Stimulated activated CD4-positive, alpha-beta T cell treated with anti-CD3 and anti-CD28 coated beads, Interleukin-1b, Interleukin-23, amount 100 ng/mL, for 48 hours (primary cell): ENCODE measurements at regions not wholly inside any gene's neighbourhood (a gene's known extent, or its start where the extent isn't known, plus 50 kb on each side); places are given as distances from the start of the nearest gene placed in this dataset.
A peak's percentile ranks its signal among the peaks of the same experiment; 100 is the strongest.

Experiments
- DNase-seq: peaks from one replicate; pipeline ENCODE4 v3.0.0-alpha.2; 2020

DNA sequence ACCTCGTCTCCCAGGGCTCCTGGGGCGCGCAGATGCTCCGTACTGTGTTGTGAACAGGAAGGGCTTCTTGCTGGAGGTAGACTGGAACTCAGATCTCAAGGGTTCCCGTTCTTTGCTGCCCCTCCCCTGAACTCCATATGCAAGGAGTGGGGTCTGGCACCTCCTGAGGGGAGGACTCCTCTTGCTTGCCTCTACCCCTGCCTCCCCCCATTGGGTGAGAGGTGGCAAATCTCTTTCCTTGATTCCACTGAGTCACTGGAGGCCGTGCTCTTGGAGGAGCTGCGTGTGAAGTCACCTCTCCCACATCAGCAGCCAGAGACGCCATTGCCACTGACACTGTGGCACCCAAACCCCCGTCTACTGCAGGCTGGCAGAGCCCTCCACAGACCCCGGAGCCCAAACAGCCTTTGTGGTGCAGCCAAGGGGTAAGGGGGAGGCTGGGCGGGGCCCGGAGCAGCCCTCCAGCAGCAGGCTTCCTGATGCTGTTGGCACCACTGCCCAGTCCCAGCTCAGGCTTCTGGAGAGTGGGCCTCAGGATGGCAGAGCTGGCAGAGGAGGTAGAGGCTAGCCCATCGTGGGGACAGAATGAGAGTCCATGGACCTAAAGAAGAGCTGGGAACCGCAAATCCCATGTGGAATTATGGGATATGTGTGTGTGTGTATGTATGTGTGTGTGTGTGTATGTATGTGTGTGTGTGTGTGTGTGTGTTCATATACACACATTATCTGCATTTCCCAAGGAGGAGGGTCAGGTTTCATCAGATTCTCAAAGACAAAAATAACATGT lies 104.9 kb upstream of the RUNX3 start:
- DNase-seq = no peak

DNA sequence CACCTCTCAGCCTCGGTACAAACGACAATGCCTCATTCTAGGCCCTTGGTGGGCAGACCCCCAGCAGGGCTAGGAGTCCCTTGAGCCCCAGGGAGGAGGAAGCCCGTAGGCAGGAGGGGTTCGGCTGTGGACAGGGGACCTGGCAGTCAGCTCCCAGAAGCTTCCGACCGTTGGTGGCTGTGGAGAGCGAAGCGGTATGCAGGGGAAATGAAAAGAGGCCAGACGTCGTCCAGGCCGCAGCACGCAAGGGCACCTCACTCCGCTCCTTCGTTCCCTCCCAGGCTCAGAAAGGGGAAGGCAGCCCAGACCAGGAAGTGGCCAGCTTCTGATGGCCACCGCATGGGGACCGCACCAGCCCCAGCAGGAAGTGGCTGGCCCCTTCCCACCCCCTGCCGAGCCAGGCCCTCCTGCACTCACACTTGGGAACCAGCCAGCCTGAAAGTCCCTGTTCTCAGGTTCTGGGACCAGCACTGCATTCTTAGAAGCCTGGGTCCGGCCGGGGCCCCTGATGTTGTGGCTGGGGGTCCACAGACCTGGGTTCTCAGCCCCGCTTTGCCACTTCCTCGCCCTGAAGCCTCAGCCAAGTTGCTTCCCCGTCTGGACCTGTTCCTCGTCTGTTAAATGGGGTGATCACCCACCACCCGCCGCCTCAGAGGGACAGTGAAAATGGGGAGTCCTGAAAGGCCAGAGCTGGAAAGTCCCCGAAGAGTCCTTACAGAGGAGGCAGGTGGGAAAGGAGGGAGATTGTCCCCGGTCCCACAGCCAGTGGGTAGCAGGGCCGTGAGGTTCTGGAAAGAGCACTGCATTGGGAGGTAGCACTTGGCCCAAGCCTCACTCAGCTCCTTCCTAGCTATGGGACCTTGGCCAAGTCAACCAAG lies 104.0 kb upstream of the RUNX3 start:
- DNase-seq = no peak

DNA sequence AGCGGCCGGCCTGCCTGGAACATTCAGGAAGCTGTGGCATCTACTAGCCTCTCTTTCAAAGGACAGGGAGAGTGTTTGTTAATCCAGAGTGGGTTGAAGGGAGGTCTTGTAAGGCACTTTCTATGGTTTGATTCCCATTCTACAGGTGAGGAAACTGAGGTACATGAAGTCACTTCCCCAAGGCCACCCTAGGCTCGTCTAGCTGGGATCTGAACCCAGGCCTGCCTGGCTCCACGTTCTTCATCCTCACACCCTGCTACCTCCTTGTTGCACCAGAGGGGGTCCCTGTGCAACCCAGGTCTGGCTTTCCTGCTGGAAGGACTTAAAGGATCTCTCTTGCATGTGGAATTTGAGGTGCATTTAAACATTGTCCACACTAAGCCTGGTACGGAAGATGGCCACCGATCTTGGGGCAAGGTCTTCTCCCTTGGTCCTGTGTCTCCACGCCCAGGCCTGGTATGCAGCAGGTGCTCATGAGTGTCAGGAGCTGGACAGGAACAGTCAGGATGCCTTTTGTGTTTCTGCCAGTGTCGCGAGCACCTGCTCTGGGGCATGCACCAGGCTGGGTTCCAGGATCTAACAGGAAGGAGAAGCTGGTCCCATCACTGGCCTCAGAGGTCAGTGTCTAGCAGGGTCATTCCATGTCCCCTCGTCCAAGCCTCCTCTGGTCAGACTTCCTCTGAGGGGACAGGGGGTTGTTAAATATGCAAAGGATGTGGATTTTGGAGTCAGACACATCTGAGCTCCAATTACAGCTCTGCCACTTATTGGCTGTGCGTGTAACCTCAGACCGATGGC lies 103.2 kb upstream of the RUNX3 start:
- DNase-seq = no peak

DNA sequence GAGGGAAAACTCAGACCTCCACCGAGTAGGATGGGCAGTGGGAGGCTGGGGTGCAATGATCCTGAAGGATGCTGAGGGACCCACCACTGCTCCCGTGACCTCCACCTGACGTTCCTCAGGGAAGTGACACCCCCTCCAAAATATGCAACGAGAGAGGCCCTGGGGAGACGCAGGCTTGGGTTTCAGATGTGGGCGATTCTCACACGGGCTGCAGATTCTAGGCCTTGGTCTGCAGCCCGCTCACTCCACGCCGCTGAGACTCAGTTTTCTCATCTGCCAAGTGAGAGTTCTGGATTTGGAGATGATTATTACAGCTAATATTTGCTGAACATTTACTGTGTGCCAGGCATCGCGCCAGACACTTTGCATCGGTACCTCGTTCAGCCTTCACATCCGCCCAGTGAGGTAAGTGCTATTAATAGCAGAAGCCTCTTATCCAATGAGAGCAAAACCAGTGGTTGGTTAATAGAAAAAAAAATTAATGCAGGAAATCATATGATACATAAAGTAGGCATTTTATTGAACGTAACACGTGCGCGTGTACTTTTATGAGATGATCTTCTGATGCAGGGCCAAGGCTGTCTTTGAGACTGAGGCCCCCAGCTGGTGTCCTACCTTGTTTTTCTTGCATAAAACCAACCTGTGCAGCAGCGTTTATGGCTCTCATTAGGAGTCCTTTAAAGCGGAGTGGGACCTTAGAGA lies 102.0 kb upstream of the RUNX3 start:
- DNase-seq = peak; percentile 44

DNA sequence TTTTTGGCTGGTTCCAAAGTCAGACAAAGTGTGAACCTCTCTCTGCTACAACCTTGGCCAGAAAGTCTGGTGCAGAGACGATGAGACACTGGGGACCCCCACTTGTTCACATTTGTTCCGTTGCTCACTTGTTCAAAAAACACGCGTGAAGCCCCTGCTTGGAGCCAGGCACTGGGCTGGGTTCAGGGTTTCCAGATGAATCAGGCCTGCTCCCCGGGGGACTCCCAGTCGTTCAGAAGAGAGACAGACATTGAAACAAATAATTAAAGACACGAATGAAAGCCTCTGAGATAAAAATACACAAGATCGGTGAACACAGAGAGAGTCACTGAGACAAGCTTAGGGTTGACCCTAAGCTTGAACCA lies 101.5 kb upstream of the RUNX3 start:
- DNase-seq = peak; percentile 74

DNA sequence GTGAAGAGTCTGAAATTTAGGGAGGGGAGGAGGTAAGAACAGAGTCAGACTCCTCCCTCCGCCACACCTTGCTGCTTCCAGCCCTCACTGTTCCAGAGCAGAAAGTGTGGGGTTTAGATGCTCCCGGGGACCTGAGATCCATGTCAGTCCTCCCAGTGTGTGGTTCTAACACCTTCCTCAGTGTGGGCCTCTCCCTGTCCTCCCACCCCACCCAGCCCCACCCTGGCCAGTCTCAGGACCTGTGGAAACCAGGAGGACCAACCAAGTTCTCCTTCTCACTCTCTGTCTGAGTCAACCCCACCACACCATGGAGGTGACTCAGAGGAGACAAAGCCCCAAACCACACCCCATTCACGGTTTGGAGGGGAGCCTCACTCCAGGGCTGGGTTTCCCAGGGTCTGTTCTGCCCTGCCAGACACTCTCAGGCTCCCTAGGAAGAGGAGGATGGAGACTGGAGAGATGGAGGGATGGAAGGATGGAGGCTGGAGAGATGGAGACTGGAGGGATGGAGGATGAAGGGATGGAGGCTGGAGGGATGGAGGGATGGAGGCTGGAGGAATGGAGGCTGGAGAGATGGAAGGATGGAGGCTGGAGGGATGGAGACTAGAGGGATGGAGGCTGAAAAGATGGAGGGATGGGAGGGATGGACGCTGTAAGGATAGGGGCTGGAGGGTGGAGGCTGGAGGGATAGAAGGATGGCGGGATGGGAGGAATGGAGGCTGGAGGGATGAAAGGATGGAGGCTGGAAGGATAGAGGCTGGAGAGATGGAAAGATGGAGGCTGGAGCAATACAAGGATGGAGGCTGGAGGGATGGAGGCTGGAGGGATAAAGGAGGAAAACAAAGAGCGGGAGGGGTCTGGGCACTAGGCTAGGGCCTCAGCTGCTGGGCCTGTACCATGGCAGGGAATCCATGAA lies 100.9 kb upstream of the RUNX3 start:
- peak; percentile 88 for DNase-seq

DNA sequence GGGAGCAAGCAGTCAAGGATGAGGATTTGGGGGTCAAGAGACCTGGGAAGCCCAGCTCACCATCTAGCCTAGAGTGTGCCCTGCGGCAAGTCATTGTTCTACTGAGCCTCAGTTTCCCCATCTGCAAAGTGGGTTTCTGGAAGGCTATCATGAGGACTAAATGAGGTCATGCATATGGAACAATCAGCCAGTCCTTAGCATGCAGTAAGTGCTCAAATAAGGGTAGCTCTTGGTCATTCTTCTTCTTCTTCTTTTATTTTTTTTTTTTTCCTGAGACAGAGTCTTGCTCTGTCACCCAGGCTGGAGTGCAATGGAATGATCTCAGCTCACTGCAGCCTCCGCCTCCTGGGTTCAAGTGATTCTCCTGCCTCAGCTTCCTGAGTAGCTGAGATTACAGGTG lies 99.9 kb upstream of the RUNX3 start:
- no peak for DNase-seq

DNA sequence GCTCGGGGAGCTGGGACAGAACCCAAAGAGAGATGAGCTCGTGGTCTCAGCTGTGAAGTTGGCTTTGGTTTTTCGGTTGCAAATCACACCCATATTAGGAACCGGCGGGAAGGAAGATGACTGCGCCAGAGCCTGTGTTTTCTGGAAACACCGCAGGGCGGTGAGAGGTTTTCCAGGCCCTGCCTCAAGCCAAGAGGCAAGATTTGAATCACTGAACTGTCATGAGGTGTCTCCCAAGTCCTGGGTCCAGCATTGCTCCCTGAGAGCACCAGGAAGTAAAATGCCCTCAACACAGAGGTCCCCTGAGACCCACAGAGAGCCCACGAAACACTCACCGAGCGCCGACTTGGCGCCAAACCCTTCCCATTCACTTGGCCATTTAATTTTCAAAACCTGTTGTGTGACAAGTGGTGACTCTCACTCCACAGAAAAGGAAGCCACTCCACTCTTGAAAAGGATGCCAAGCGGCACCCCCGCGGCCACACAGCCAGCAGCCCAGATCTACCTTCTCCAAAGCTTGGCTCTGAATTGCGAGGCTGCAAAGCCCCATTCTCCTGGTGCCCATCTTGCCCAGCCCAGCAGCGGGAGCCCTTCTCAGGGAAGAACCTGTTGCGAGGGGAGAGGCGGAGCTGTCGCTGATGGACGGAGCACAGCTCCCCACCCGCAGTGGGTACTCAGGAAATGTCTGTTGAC lies 99.0 kb upstream of the RUNX3 start:
- DNase-seq = peak; percentile 65

DNA sequence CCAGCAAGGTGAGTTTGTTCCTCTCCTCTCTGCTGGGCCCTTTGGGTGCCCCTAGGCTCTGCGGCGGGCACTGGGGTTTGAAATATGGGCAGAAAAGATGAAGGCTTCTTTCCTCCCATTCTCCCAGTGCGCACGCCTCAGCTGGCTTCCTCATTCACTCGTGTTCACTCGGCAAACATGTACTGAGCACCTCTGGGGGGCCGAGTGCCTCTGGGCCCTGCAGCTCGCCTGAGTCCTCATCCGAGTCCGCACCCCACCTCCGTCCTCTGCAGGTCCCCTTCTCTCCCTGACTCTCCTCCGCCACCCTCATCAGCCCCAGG lies 98.5 kb upstream of the RUNX3 start:
- no peak for DNase-seq

DNA sequence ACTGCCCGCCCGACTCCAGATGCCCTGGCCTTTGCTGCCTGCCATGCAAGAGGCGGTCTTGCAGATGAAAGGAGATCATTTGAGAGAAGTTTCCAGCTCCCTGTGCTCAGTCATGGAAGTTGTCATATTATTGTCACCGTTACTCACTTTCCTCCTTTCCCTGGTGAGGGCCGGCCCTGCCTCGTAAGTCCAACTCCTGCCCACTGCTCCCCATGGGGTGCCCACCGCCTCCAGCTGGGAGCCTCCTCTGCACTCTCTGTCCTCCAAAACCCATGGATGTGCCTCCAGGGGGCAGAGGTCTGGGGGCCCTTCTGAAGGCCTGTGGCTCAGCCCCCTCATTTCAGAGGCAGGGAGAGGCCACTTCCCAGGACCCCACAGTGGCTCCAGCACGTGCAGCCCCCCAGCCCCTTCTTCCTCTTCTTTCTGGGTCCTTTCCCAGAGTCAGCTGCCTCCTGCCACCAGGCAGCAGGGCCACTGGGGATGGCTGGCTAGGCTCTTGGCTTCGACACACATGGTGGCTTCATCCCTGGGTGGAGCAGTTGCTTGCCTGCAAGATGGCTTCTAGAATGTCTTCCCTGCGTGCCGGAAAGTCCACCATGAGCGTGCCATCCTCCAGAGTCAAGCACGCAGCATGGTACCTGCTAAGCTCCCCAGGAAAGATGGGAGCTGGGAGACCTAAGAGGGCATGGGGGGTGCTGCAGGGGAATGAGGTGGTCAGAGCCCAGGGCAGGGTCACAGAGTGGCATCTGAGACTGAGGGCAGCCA lies 97.9 kb upstream of the RUNX3 start:
- no peak for DNase-seq

DNA sequence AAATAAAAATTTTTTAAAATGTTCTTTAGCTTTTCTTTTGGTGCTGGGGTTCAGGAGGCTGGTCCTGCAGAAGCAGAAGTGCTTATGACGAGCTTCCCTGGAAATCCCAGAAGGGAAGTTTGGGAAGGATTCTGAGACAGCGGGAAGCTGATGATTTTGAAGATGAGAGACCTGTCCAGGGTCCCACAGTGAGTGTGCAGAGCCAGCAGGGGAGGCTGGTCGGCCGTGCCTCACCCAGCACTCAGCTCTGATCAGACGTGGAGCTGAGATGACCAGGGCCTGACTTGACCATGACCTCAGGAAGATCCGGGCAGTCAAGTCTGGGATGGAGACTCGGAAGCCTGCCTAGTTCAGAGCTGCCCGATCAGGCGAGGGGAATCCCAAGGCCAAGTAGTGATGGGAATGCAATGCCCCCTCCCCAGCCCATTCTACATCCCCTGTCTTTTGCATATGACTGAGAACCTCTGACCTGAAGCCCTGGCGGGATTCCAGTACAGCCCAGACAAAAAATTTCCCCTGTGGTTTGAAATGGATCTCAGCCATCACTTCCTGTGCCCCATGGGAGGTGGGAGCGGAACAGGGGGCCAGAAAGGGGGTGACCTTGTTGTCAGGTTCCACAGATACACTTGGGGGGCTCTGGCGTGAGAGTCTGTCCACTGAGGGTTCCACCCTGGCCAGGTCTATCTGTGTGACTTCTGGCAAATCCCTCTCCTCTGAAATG lies 96.8 kb upstream of the RUNX3 start:
- no peak for DNase-seq

DNA sequence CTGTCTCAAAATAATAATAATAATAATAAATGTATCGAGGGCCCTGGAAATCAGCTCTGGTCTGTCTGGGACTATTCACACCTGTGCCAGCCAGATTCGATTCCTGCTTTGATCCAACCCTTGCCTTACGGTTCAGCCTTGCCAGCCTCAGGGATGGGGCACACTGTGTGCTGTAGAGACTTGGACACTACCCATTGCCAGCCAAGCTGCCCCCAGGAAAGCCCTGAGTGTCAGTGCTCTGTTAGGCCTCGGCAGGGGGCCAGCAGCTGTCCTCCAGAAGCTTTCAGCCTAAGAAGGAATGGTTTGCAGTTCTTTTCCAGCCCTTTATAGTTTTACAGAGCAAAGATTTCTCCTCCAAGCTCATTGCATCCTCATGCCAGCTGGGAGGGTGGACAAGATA lies 96.2 kb upstream of the RUNX3 start:
- no peak for DNase-seq

DNA sequence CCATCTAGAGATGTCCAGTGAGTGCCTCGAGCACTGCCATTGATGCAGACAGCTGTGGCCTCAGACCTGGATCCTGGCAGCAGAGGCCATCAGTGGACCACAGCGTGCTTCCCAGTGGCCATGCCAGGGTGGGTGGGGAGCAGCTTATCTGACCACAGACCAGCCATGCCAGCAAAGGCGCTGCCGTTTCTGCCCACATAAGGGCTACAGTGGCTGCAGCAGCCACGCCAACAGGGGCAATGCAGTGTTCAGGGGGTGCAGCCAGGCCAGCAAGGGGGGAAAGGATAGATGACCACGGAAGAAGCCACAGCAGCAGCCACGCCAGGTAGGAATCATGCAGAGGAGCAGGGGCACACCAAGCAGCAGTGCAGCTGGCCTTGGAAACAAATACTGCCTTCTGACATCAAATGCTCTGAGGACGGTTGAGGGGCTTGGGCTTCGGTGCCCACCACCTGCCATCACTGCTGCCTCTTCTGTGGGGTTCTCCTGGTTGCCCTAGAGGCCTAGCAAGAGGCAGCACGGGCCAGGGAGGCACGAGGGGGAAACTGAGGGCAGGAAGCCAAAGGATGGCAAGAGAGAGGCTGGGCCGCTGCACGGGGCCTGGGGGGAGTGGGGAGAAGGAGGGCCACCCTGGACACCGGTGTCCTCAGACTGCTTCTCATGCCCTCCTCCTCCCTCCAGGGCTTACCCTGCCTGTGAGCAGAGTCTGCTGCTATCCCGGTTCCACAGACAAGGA lies 94.7 kb upstream of the RUNX3 start:
- DNase-seq = no peak

DNA sequence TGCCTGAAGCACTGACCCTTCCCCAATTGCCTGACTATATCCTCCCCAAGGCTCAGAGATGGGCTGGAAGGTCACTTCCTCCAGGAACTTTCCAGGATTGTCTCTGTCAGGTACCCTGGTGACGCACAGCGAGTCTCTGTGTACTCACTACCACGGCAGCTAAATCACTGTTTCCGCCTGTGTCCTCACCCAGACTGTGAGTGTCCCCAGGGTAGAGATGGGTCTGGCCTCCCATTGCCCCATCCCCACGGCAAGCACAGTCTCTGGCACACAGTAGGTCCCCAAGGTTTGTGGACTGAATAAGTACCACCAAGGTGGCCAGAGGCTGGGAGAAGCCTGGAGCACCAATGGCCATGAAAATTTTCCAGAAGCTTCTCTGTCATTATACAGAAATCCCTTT lies 93.8 kb upstream of the RUNX3 start:
- peak; percentile 42 for DNase-seq

DNA sequence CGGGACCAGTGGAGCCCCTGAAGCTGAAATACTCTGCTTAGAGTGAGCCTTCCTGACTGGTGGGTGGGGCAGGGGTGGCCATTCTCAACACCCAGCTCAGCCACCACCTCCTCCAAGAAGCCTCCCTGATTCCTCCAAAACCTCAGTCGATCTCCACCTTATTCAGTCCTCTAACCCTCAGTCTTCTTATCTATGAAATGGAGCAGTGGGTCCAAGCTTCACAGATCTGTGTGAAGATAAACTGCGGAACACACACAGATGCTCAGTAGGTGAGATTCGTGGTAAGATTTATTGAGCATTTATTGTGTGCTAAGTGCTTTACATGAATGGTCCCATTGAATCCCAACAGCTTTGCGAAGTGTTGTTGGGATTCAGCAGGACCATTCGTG lies 93.1 kb upstream of the RUNX3 start:
- no peak for DNase-seq

DNA sequence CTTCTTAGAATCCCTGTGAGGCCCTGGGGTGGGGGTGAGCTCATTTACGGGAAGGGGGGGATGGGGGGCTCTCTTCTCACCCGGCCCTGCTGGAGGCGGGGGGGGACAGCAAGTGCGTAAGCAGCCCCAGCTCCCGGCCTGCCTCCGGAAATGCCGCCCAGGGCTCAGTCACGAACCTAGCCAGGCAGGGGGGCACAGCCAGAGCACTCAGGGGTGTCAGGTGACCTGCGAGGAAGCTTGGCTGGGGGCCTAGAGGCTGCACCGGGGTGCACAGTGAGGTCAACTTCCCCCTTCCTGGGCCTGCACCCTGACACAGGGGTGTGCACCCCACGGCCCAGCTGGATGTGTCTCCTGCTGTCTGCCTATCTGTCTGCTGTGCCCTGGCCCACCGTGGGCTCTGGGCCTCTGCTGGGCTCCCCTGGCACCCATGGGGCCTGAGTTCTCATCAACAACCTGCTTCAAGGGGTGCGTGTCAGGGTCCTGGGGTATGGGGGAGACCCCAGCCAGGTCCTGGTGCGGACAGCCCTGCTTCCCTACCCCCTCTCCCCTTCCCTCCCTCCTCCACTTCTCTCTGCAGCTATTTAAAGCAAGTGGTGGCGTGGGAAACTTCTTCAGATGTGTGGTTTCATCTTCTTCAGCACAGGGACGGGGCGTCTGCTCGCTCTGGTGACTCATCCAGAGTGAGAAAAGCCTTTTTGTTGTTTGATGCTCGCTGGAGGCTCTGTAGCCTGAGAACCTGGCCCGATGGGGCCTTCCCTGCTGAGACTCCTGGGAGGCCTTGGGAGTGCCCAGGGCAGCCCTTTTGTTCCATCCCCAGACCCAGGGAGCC lies 92.5 kb upstream of the RUNX3 start:
- peak; percentile 96 for DNase-seq

DNA sequence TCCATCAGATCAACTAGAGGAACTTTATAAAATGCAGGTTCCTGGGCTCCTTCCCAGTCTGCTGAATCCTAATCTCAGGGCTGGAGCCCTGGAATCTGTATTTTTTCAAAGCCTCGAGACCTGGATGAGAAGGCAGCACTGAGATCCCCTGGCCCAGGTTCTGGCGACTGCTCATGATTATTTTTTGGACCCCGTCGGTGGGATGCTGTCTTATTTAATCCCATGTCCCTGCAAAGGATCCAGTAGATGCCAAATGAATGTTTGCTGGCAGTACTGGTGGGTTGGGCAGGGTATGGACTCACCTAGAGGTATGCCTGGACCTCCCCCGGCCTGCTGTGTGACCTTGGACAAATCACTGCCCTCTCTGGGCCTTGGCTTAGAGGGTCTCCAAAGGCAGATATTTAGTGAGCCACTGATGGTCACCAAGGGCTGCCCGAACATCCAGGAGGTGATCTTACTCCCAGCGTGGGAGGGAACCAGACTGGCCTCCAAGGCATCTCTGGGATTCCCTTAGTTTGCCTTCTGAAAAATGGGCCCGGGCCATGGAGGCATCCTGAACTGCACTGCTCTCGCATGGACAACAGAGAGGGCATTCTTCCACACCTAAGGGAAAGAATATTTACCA lies 91.6 kb upstream of the RUNX3 start:
- no peak for DNase-seq
